ENCODE measurements at regions not wholly inside any gene's neighbourhood (a gene's known extent, or its start where the extent isn't known, plus 50 kb on each side); places are given as distances from the start of the nearest gene placed in this dataset.

- TF ChIP-seq CTCF (IDR thresholded peaks at IDR 0.05; ENCODE audit: low read length), result no peak
- TF ChIP-seq EZH2 (optimal IDR thresholded peaks at IDR 0.05; ENCODE audit: low read depth, low read length), result no peak
Observed at GRCh38 chr16:86199871-86200695, 301.1 kb downstream of the IRF8 start.
